B cell (primary cell): ENCODE measurements at regions not wholly inside any gene's neighbourhood (a gene's known extent, or its start where the extent isn't known, plus 50 kb on each side); places are given as distances from the start of the nearest gene placed in this dataset.

Experiments used
- CTCF ChIP-seq: fragments of 200-600 bp; IDR thresholded peaks from one replicate; pipeline ENCODE4 v1.8.0; 2022; ENCODE audit warnings: antibody characterized with exemption, mild to moderate bottlenecking
- EZH2 ChIP-seq: IDR thresholded peaks from 2 replicates; pipeline ENCODE4 v1.6.1; 2012; ENCODE audit warnings: borderline replicate concordance, low read depth, mild to moderate bottlenecking, moderate library complexity, low read length; ENCODE audit not compliant: insufficient read depth, poor library complexity, severe bottlenecking

DNA sequence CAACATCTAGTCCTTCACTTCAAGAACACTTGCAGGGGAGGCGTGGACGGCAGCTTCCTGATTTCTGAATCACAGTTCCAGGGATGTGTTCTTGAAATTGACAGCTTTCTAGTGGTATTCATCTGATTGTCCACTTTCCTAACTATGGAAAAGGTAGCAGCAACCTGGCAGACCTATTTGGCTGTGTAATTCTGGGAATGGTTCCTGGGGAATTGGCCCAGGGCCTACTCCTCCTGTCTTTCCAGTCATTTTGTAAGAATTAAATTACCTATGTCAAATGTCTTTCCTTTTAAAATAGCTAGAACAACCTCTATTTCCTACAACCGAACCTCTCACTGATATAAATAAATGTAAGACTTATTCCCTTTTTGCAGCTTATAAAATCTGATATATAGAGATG is 85.5 kb upstream of the RSPO3 start:
- TF ChIP-seq EZH2, result no peak
- no peak for TF ChIP-seq CTCF
